ENCODE measurements at regions not wholly inside any gene's neighbourhood (a gene's known extent, or its start where the extent isn't known, plus 50 kb on each side); places are given as distances from the start of the nearest gene placed in this dataset.
"Not testable (repeated sequence)": the region's sequence is repeated elsewhere in the genome, so short reads cannot be mapped to it uniquely, and the experiment has no call there.

- DNase-seq (ENCODE audit: low spot score) = no peak
Observed at GRCh38 chr3:101998256-101998926, 149.1 kb downstream of the NFKBIZ start.

- DNase-seq (ENCODE audit: low spot score) = no peak
Observed at GRCh38 chr3:101999177-101999779, 150.0 kb downstream of the NFKBIZ start.

GRCh38 chr3:102000620-102001209, 151.4 kb downstream of the NFKBIZ start:
- DNase-seq (ENCODE audit: low spot score) = no peak

GRCh38 chr3:102002056-102002455, 152.7 kb downstream of the NFKBIZ start:
- no peak for DNase-seq (ENCODE audit: low spot score)

- no peak for DNase-seq (ENCODE audit: low spot score)
Observed at GRCh38 chr3:102004561-102004960, 155.2 kb downstream of the NFKBIZ start.

GRCh38 chr3:102005551-102005950, 156.2 kb downstream of the NFKBIZ start:
- no peak for DNase-seq (ENCODE audit: low spot score)

- no peak for DNase-seq (ENCODE audit: low spot score)
Observed at GRCh38 chr3:102006812-102007485, 157.6 kb downstream of the NFKBIZ start.

GRCh38 chr3:102008436-102008835, 159.1 kb downstream of the NFKBIZ start:
- not testable (repeated sequence) for DNase-seq (ENCODE audit: low spot score)

GRCh38 chr3:102016417-102016816, 167.1 kb downstream of the NFKBIZ start:
- no peak for DNase-seq (ENCODE audit: low spot score)

GRCh38 chr3:102017784-102018183, 168.5 kb downstream of the NFKBIZ start:
- DNase-seq (ENCODE audit: low spot score) = no peak

GRCh38 chr3:102018551-102018950, 169.2 kb downstream of the NFKBIZ start:
- DNase-seq (ENCODE audit: low spot score) = no peak

- no peak for DNase-seq (ENCODE audit: low spot score)
Observed at GRCh38 chr3:102020735-102021134, 171.4 kb downstream of the NFKBIZ start.

- DNase-seq (ENCODE audit: low spot score) = no peak
Observed at GRCh38 chr3:102024270-102024904, 175.1 kb downstream of the NFKBIZ start.

GRCh38 chr3:102025606-102026270, 176.4 kb downstream of the NFKBIZ start:
- DNase-seq (ENCODE audit: low spot score) = no peak

- no peak for DNase-seq (ENCODE audit: low spot score)
Observed at GRCh38 chr3:102026656-102027055, 177.3 kb downstream of the NFKBIZ start.

GRCh38 chr3:102030661-102031060, 181.3 kb downstream of the NFKBIZ start:
- no peak for DNase-seq (ENCODE audit: low spot score)

- no peak for DNase-seq (ENCODE audit: low spot score)
Observed at GRCh38 chr3:102031834-102032233, 182.5 kb downstream of the NFKBIZ start.

GRCh38 chr3:102032491-102033383, 183.4 kb downstream of the NFKBIZ start:
- no peak for DNase-seq (ENCODE audit: low spot score)

- DNase-seq (ENCODE audit: low spot score) = no peak
Observed at GRCh38 chr3:102034639-102035451, 185.5 kb downstream of the NFKBIZ start.

- no peak for DNase-seq (ENCODE audit: low spot score)
Observed at GRCh38 chr3:102036017-102036416, 186.7 kb downstream of the NFKBIZ start.
